ENCODE measurements at regions not wholly inside any gene's neighbourhood (a gene's known extent, or its start where the extent isn't known, plus 50 kb on each side); places are given as distances from the start of the nearest gene placed in this dataset.
"Not testable (repeated sequence)": the region's sequence is repeated elsewhere in the genome, so short reads cannot be mapped to it uniquely, and the experiment has no call there.

GRCh38 chr5:108696951-108697715, 50.6 kb upstream of the FER start:
- no peak for DNase-seq

- no peak for DNase-seq
Observed at GRCh38 chr5:108696407-108696806, 51.3 kb upstream of the FER start.

GRCh38 chr5:108688485-108688884, 59.2 kb upstream of the FER start:
- DNase-seq = no peak

GRCh38 chr5:108687595-108688200, 60.0 kb upstream of the FER start:
- DNase-seq = peak; percentile 26

- DNase-seq = no peak
Observed at GRCh38 chr5:108686676-108687075, 61.0 kb upstream of the FER start.

- DNase-seq = not testable (repeated sequence)
Observed at GRCh38 chr5:108685448-108686216, 62.1 kb upstream of the FER start.

GRCh38 chr5:108681079-108681921, 66.4 kb upstream of the FER start:
- DNase-seq = peak; percentile 64

GRCh38 chr5:108678091-108678490, 69.6 kb upstream of the FER start:
- DNase-seq = no peak

- no peak for DNase-seq
Observed at GRCh38 chr5:108675736-108676135, 72.0 kb upstream of the FER start.

- DNase-seq = no peak
Observed at GRCh38 chr5:108672639-108673038, 75.1 kb upstream of the FER start.

- no peak for DNase-seq
Observed at GRCh38 chr5:108670591-108671289, 77.0 kb upstream of the FER start.

GRCh38 chr5:108669462-108669861, 78.2 kb upstream of the FER start:
- no peak for DNase-seq

GRCh38 chr5:108661590-108662219, 86.0 kb upstream of the FER start:
- no peak for DNase-seq

GRCh38 chr5:108661024-108661423, 86.7 kb upstream of the FER start:
- DNase-seq = no peak

- DNase-seq = no peak
Observed at GRCh38 chr5:108660291-108660690, 87.4 kb upstream of the FER start.

- no peak for DNase-seq
Observed at GRCh38 chr5:108659531-108659930, 88.2 kb upstream of the FER start.

GRCh38 chr5:108655750-108656450, 91.8 kb upstream of the FER start:
- DNase-seq = no peak

GRCh38 chr5:108654051-108654450, 93.6 kb upstream of the FER start:
- no peak for DNase-seq

- DNase-seq = no peak
Observed at GRCh38 chr5:108653201-108653600, 94.5 kb upstream of the FER start.

- no peak for DNase-seq
Observed at GRCh38 chr5:108650997-108651396, 96.7 kb upstream of the FER start.

- DNase-seq = no peak
Observed at GRCh38 chr5:108649646-108650045, 98.1 kb upstream of the FER start.

Data from femur (tissue), 1 donor.